Neural progenitor cell (in vitro differentiated cells): ENCODE measurements at regions not wholly inside any gene's neighbourhood (a gene's known extent, or its start where the extent isn't known, plus 50 kb on each side); places are given as distances from the start of the nearest gene placed in this dataset.

ENCODE experiments used
- DNase-seq: peaks from one replicate; pipeline ENCODE4 v3.0.0-alpha.2; 2016; ENCODE audit warnings: low spot score
- H2AFZ ChIP-seq: fragments of 200-600 bp; sonication (generic); replicated peaks from 2 replicates; pipeline ENCODE4 v1.6.1; 2016; ENCODE audit warnings: antibody characterized with exemption
- H3F3A ChIP-seq: fragments of 200-600 bp; sonication (generic); 2 replicates; pipeline ENCODE4 v1.6.1; 2016; ENCODE audit warnings: antibody characterized with exemption, low read depth
- H3K27ac ChIP-seq: fragments of 200-600 bp; sonication (generic); 2 replicates; pipeline ENCODE4 v1.5.1; 2016; ENCODE audit warnings: mild to moderate bottlenecking
- H3K27me3 ChIP-seq: fragments of 200-600 bp; sonication (generic); 2 replicates; pipeline ENCODE4 v1.6.1; 2016; ENCODE audit warnings: mild to moderate bottlenecking, moderate library complexity
- H3K36me3 ChIP-seq: fragments of 200-600 bp; sonication (generic); 2 replicates; pipeline ENCODE4 v1.5.1; 2016
- H3K4me1 ChIP-seq: fragments of 200-600 bp; sonication (generic); 2 replicates; pipeline ENCODE4 v1.6.1; 2016; ENCODE audit warnings: mixed run types
- H3K4me2 ChIP-seq: fragments of 200-600 bp; sonication (generic); 2 replicates; pipeline ENCODE4 v1.6.1; 2016
- H3K4me3 ChIP-seq: fragments of 200-600 bp; sonication (generic); 2 replicates; pipeline ENCODE4 v1.5.1; 2016
- H3K79me2 ChIP-seq: fragments of 200-600 bp; sonication (generic); 2 replicates; pipeline ENCODE4 v1.6.1; 2016; ENCODE audit warnings: low read depth
- H3K9ac ChIP-seq: fragments of 200-600 bp; sonication (generic); 2 replicates; pipeline ENCODE4 v1.6.1; 2016
- H3K9me3 ChIP-seq: fragments of 200-600 bp; sonication (generic); 2 replicates; pipeline ENCODE4 v1.5.1; 2016; ENCODE audit warnings: low read depth
- H4K20me1 ChIP-seq: fragments of 200-600 bp; sonication (generic); 2 replicates; pipeline ENCODE4 v1.6.1; 2016; ENCODE audit warnings: low read depth
- H3K27ac Mint-ChIP-seq: 3 replicates; pipeline ENCODE4 v1.8.0; 2021; ENCODE audit warnings: mixed read lengths
- H3K27me3 Mint-ChIP-seq: 2 replicates; pipeline ENCODE4 v1.8.0; 2022; ENCODE audit warnings: low read depth, mild to moderate bottlenecking, inconsistent platforms, moderate library complexity, mixed read lengths; ENCODE audit not compliant: insufficient read depth
- H3K36me3 Mint-ChIP-seq: 3 replicates; pipeline ENCODE4 v1.8.0; 2021; ENCODE audit warnings: mixed read lengths
- H3K4me1 Mint-ChIP-seq: 3 replicates; pipeline ENCODE4 v1.8.0; 2021; ENCODE audit warnings: mixed read lengths
- H3K4me3 Mint-ChIP-seq: 3 replicates; pipeline ENCODE4 v1.8.0; 2021; ENCODE audit warnings: mild to moderate bottlenecking, moderate library complexity, mixed read lengths
- H3K9me3 Mint-ChIP-seq: 3 replicates; pipeline ENCODE4 v1.8.0; 2020; ENCODE audit warnings: mixed read lengths
- EZH2 ChIP-seq: fragments of 200-600 bp; sonication (generic); IDR thresholded peaks from 2 replicates; pipeline ENCODE4 v1.6.1; 2017; ENCODE audit warnings: antibody characterized with exemption, mild to moderate bottlenecking, moderate library complexity
- EZH2phosphoT487 ChIP-seq: fragments of 200-600 bp; sonication (generic); IDR thresholded peaks from 2 replicates; pipeline ENCODE4 v1.6.1; 2017; ENCODE audit warnings: antibody characterized with exemption
- TF ChIP-seq, protein P1 (sequence below): fragments of 200-600 bp; sonication (generic); IDR thresholded peaks from 2 replicates; pipeline ENCODE4 v1.5.1; 2017; ENCODE audit warnings: antibody characterized with exemption, mild to moderate bottlenecking

DNA sequence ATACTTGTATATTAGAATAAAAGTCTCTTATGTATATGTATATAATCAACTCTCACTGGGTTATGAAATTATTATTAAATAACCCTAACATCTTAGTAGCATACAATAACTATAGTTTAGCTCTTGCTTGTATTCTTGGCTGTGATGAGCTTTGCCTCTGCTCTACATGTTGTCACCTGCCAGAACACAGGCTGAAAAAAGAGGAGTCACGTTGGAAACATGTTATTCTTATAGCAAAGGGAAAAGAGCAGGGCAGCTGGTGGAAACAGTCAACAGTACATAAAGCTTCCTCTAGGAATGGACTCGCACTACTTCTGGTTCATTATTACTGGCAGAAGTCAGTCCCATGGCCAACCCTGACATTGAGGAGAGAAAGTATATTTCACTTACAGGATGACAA is 362.0 kb upstream of the KYNU start:
- TF ChIP-seq, protein P1, sequence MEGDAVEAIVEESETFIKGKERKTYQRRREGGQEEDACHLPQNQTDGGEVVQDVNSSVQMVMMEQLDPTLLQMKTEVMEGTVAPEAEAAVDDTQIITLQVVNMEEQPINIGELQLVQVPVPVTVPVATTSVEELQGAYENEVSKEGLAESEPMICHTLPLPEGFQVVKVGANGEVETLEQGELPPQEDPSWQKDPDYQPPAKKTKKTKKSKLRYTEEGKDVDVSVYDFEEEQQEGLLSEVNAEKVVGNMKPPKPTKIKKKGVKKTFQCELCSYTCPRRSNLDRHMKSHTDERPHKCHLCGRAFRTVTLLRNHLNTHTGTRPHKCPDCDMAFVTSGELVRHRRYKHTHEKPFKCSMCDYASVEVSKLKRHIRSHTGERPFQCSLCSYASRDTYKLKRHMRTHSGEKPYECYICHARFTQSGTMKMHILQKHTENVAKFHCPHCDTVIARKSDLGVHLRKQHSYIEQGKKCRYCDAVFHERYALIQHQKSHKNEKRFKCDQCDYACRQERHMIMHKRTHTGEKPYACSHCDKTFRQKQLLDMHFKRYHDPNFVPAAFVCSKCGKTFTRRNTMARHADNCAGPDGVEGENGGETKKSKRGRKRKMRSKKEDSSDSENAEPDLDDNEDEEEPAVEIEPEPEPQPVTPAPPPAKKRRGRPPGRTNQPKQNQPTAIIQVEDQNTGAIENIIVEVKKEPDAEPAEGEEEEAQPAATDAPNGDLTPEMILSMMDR, result no peak
- TF ChIP-seq EZH2, result no peak
- TF ChIP-seq EZH2phosphoT487, result no peak
- Mint-ChIP-seq H3K27me3 (no peaks in the 10 kb centered on the region), H3K4me1 (peaks cover 2% of the 10 kb centered on the region), H3K36me3 (no peaks in the 10 kb centered on the region), H3K9me3 (no peaks in the 10 kb centered on the region), H3K27ac (no peak overlapping the region), H3K4me3 (no peak overlapping the region)
- no peaks in the 10 kb centered on the region for H3K4me1 ChIP-seq
- no peaks in the 10 kb centered on the region for H3K79me2 ChIP-seq
- H3K36me3 ChIP-seq, result no peaks in the 10 kb centered on the region
- H2AFZ ChIP-seq, result no peak overlapping the region
- no peaks in the 10 kb centered on the region for H3K27me3 ChIP-seq
- no peak overlapping the region for H3K4me2 ChIP-seq
- no peaks in the 10 kb centered on the region for H4K20me1 ChIP-seq
- H3F3A ChIP-seq, result no peaks in the 10 kb centered on the region
- H3K4me3 ChIP-seq, result no peak overlapping the region
- H3K27ac ChIP-seq, result no peak overlapping the region
- no peak for DNase-seq
- H3K9me3 ChIP-seq, result no peaks in the 10 kb centered on the region
- no peak overlapping the region for H3K9ac ChIP-seq

DNA sequence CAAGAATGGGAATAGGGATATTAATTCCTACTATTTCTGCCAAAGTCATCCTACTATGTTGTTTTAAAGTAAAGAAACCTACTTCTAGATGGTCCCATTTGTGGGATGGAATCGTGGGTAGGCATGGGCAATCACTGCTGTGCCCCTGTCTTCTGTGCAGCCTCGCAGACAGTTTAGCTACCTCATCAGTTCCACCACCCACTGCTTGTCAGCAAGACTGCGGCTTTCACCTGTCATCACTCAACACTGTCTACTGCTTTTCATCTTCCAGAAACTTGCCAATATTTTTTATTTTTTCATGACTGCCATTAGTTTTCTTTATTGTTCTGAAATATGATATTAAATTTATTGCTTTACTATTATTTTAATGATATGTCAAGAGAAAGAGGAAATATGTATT is 368.1 kb upstream of the KYNU start:
- H3K4me2 ChIP-seq, result no peak overlapping the region
- H3K4me1 ChIP-seq, result no peaks in the 10 kb centered on the region
- no peaks in the 10 kb centered on the region for H4K20me1 ChIP-seq
- no peak overlapping the region for H2AFZ ChIP-seq
- Mint-ChIP-seq H3K4me3 (no peak overlapping the region), H3K27me3 (no peaks in the 10 kb centered on the region), H3K4me1 (no peaks in the 10 kb centered on the region), H3K27ac (no peak overlapping the region), H3K36me3 (no peaks in the 10 kb centered on the region), H3K9me3 (no peaks in the 10 kb centered on the region)
- DNase-seq, result no peak
- no peaks in the 10 kb centered on the region for H3K27me3 ChIP-seq
- H3K9ac ChIP-seq, result no peak overlapping the region
- no peaks in the 10 kb centered on the region for H3K9me3 ChIP-seq
- H3K27ac ChIP-seq, result no peak overlapping the region
- TF ChIP-seq EZH2phosphoT487 (no peak), EZH2 (no peak)
- TF ChIP-seq, protein P1, result no peak
- H3K36me3 ChIP-seq, result no peaks in the 10 kb centered on the region
- no peaks in the 10 kb centered on the region for H3F3A ChIP-seq
- no peak overlapping the region for H3K4me3 ChIP-seq
- H3K79me2 ChIP-seq, result no peaks in the 10 kb centered on the region

- no peak overlapping the region for H3K4me3 Mint-ChIP-seq
- H3K36me3 ChIP-seq, result no peaks in the 10 kb centered on the region
- no peak overlapping the region for H3K27ac ChIP-seq
- H3K9ac ChIP-seq, result no peak overlapping the region
- no peaks in the 10 kb centered on the region for H3K27me3 Mint-ChIP-seq
- H3K9me3 Mint-ChIP-seq, result no peaks in the 10 kb centered on the region
- H3K27me3 ChIP-seq, result no peaks in the 10 kb centered on the region
- no peaks in the 10 kb centered on the region for H3K9me3 ChIP-seq
- TF ChIP-seq, protein P1, result no peak
- no peak for TF ChIP-seq EZH2phosphoT487
- TF ChIP-seq EZH2, result no peak
- no peaks in the 10 kb centered on the region for H3K36me3 Mint-ChIP-seq
- no peak for DNase-seq
- no peak overlapping the region for H3K4me2 ChIP-seq
- H3K4me1 ChIP-seq, result no peaks in the 10 kb centered on the region
- no peak overlapping the region for H2AFZ ChIP-seq
- no peak overlapping the region for H3K27ac Mint-ChIP-seq
- no peak overlapping the region for H3K4me3 ChIP-seq
- no peaks in the 10 kb centered on the region for H4K20me1 ChIP-seq
- H3K4me1 Mint-ChIP-seq, result no peaks in the 10 kb centered on the region
- H3F3A ChIP-seq, result no peaks in the 10 kb centered on the region
- no peaks in the 10 kb centered on the region for H3K79me2 ChIP-seq
These were observed 372.7 kb upstream of the KYNU start for GRCh38 chr2:142504754-142505153.

DNA sequence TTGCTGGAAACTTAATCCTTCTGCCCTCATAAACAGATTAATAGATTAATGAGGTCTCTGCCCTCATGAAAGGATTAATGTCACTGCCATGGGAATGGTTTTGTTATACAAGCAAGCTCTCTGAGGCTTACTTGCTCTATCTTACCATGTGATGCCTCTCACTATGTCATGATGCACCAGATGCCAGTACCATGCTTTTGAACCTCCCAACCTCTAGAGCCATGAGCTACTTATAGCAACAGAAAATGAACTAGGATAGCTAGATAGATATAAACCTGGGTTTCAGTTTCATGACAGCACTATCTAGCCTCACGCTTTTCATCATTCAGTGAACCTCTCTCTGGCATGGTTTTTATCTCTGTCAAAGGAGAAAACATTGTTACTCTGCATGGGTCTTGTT is 371.6 kb upstream of the LRP1B start:
- DNase-seq, result no peak
- H3K36me3 Mint-ChIP-seq, result no peaks in the 10 kb centered on the region
- no peaks in the 10 kb centered on the region for H3K9me3 Mint-ChIP-seq
- no peaks in the 10 kb centered on the region for H3K36me3 ChIP-seq
- no peak overlapping the region for H3K27ac Mint-ChIP-seq
- no peak overlapping the region for H3K9ac ChIP-seq
- H3K79me2 ChIP-seq, result no peaks in the 10 kb centered on the region
- no peaks in the 10 kb centered on the region for H3K4me1 Mint-ChIP-seq
- no peaks in the 10 kb centered on the region for H4K20me1 ChIP-seq
- H3K27me3 Mint-ChIP-seq, result no peaks in the 10 kb centered on the region
- H2AFZ ChIP-seq, result no peak overlapping the region
- H3K27me3 ChIP-seq, result no peaks in the 10 kb centered on the region
- H3F3A ChIP-seq, result no peaks in the 10 kb centered on the region
- H3K27ac ChIP-seq, result no peak overlapping the region
- no peak overlapping the region for H3K4me2 ChIP-seq
- TF ChIP-seq EZH2phosphoT487 (no peak), EZH2 (no peak)
- TF ChIP-seq, protein P1, result no peak
- no peaks in the 10 kb centered on the region for H3K9me3 ChIP-seq
- H3K4me1 ChIP-seq, result no peaks in the 10 kb centered on the region
- H3K4me3 Mint-ChIP-seq, result no peak overlapping the region
- no peak overlapping the region for H3K4me3 ChIP-seq
